ENCODE measurements at regions not wholly inside any gene's neighbourhood (a gene's known extent, or its start where the extent isn't known, plus 50 kb on each side); places are given as distances from the start of the nearest gene placed in this dataset.

DNA sequence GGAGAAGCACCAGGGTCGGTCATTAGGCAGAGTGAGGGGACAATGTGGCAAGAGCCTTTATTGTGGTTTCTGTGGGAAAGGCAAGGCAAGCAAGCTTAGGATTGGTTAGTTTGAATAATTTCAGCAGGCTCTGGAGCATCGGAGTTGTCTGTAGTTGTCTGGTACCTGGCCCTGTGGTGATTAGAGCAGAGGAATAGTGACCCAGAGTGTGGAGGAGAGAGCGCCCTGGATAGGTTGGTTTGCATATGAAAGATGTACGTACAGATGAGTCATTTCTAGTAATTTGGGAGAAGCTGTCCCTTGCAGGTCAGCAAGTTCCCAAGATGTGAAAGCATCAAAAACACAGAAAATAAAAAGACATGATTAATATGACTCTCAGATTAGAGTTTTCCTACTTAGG is 383.1 kb upstream of the MEX3C start:
- TF ChIP-seq CTCF (IDR thresholded peaks at IDR 0.05) (no peak), POLR2A (IDR thresholded peaks at IDR 0.05; ENCODE audit: low read depth) (no peak)

Data from esophagus muscularis mucosa (tissue), 3 donors.